Heart right ventricle (tissue), 16 donors: ENCODE measurements at regions not wholly inside any gene's neighbourhood (a gene's known extent, or its start where the extent isn't known, plus 50 kb on each side); places are given as distances from the start of the nearest gene placed in this dataset.
A peak's percentile ranks its signal among the peaks of the same experiment; 100 is the strongest.

Experiments
- ATAC-seq, 8 donors: fragments of 200-7000 bp; cut with Tn5 transposase; one replicate each; pipeline ENCODE4 v1.9.1; 2020; ENCODE audit warnings: mild to moderate bottlenecking in 8 of 8, moderate library complexity in 8 of 8, moderate number of reproducible peaks in 1 of 8
- DNase-seq, 2 donors: peaks; one replicate each; pipeline ENCODE4 v3.0.0-alpha.2; 2020
- H3K27ac ChIP-seq, 10 donors: fragments of 200-600 bp; sonication (generic) in 2 of 10; one replicate each; pipeline versions ENCODE4 v1.5.0 to v1.8.0; 2020 to 2022; ENCODE audit warnings: mild to moderate bottlenecking in 3 of 10
- H3K27me3 ChIP-seq, 7 donors: fragments of 200-600 bp; one replicate each; pipeline ENCODE4 v1.8.0; 2021 to 2022; ENCODE audit warnings: mild to moderate bottlenecking in 2 of 7
- H3K36me3 ChIP-seq, 9 donors: fragments of 200-600 bp; sonication (generic) in 1 of 9; one replicate each; pipeline versions ENCODE4 v1.5.0 to v1.8.0; 2020 to 2022; ENCODE audit warnings: mild to moderate bottlenecking in 2 of 9
- H3K4me1 ChIP-seq, 9 donors: fragments of 200-600 bp; sonication (generic) in 1 of 9; one replicate each; pipeline versions ENCODE4 v1.5.0 to v1.8.0; 2020 to 2022; ENCODE audit warnings: mild to moderate bottlenecking in 4 of 9
- H3K4me3 ChIP-seq, 10 donors: fragments of 200-600 bp; sonication (generic) in 2 of 10; one replicate each; pipeline versions ENCODE4 v1.5.0 to v1.8.0; 2020 to 2022; ENCODE audit warnings: mild to moderate bottlenecking in 7 of 10, moderate library complexity in 2 of 10
- H3K9me3 ChIP-seq, 11 donors: fragments of 200-600 bp in 10 of 11; sonication (generic) in 2 of 11; one replicate each; pipeline versions ENCODE4 v1.5.0 to v1.8.0; 2013 to 2022; ENCODE audit warnings: mild to moderate bottlenecking in 2 of 11, control low read depth in 1 of 11, moderate library complexity in 1 of 11
- WGBS, 2 donors: extraction: QIAGEN DNeasy Blood & Tissue Kit; methylation state at CpG; one replicate each; pipeline ENCODE4 v1.1.7; 2013; ENCODE audit warnings: inconsistent platforms in 1 of 2; 5-methylcytosine and 5-hydroxymethylcytosine counted together
- intact Hi-C, 10 donors: fragments of 100-400 bp; cut with DNase I; formaldehyde crosslinking; loops; one replicate each; pipeline versions ENCODE4 v1.11.1 to v1.14.2; 2022
- TF ChIP-seq, protein P1 (sequence below), 9 donors: fragments of 200-600 bp; sonication (generic) in 2 of 9; IDR thresholded peaks; one replicate each; pipeline versions ENCODE4 v1.5.0 to v1.8.0; 2021 to 2022; ENCODE audit warnings: antibody characterized with exemption in 9 of 9, mild to moderate bottlenecking in 5 of 9, moderate library complexity in 1 of 9
- donor health status: Arrhythmogenic right ventricular cardiomyopathy.
- donor health status: ischemic (EF 13 %, LVEDD 7.1; RV severe dilation, severe dysfunction).
- donor health status: healthy with polysubstance abuse.
- donor health status: DM: no; HTN: yes; CAD: no.
- donor health status: DM: no; HTN: no; CAD: no.
- donor health status: ischemic (EF 25% LVEDD 6.9; RV normal size, moderate dysfunction).
- donor health status: ischemic (EF 25% LVEDD 5.7; RV mildly dilated, moderate dysfunction).
- donor health status: healthy.
- donor health status: DM: yes; HTN: yes; CAD: no.
- donor health status: Ischemic cardiomyopathy.
- donor health status: ischemic (EF 35%, LVEDD 5.7; RV mildly dilated, moderate dysfunction).
- donor health status: nonischemic (EF 11% LVEDD 7.7; RV severe dilation, severe dysfunction).
- donor health status: DM: yes; HTN: yes; CAD: no.
- donor health status: PGD.
- donor health status: ischemic (EF 29% LVEDD 5.4; RV normal size, mild dysfunction).
- donor health status: nonischemic (EF 23%, LVEDD 6.1; RV moderate dilation, normal function).

DNA sequence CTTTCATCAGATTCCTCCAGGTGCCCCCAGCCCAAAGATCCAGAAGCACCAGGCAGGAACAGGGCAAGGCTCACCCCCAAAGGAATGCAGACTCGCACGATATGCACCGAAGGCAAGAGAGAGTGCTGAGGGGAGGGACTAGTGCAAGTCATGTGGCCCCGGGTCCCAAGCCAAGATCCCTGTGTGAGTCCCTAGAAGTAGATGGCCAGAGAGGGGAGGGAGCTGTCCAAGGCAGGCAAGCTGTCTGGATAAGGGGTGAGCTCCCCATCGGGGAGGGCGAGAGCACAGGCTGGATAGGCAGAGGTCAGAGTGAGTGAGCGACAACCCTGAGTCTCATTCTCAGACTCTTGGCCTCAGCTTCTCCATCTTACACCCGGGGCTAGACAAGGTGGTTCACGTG lies 171.5 kb upstream of the LINGO1 start:
- intact Hi-C loops, result no loop called here
- Histone ChIP-seq H3K9me3 (no peaks in the 10 kb centered on the region), H3K27me3 (peaks cover 0 to 7% (median 0%) of the 10 kb centered on the region in 7 donors), H3K4me3 (no peak overlapping the region), H3K4me1 (no peaks in the 10 kb centered on the region), H3K36me3 (no peaks in the 10 kb centered on the region), H3K27ac (no peak overlapping the region)
- TF ChIP-seq, protein P1, sequence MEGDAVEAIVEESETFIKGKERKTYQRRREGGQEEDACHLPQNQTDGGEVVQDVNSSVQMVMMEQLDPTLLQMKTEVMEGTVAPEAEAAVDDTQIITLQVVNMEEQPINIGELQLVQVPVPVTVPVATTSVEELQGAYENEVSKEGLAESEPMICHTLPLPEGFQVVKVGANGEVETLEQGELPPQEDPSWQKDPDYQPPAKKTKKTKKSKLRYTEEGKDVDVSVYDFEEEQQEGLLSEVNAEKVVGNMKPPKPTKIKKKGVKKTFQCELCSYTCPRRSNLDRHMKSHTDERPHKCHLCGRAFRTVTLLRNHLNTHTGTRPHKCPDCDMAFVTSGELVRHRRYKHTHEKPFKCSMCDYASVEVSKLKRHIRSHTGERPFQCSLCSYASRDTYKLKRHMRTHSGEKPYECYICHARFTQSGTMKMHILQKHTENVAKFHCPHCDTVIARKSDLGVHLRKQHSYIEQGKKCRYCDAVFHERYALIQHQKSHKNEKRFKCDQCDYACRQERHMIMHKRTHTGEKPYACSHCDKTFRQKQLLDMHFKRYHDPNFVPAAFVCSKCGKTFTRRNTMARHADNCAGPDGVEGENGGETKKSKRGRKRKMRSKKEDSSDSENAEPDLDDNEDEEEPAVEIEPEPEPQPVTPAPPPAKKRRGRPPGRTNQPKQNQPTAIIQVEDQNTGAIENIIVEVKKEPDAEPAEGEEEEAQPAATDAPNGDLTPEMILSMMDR (IDR thresholded peaks at IDR 0.05), result no peak
- peak in 1 of 2 donors; percentile 16 for DNase-seq
- peak in 7 of 8 donors; percentile 39 to 78 (median 51) for ATAC-seq
- WGBS, 2 donors, result 56 to 60% methylated on average over 9 of the region's 9 CpGs

DNA sequence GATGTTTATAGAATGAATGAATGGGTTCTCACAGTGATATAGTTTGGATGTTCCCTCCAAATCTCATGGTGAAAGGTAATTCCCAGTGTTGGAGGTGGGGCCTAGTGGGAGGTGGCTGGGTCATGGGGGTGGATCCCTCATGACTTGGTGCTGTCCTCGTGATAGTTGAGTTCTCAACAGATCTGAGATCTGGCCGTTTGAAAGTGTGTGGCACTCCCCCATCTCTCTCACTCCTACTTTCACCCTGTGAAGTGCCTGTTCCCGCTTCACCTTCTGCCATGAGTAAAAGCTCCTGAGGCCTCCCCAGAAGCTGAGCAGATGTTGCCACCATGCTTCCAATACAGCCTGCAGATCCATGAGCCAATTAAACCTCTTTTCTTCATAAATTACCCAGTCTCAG lies 170.8 kb upstream of the LINGO1 start:
- H3K4me3 ChIP-seq, result no peak overlapping the region
- no peak for ATAC-seq
- H3K9me3 ChIP-seq, result no peaks in the 10 kb centered on the region
- TF ChIP-seq, protein P1 (IDR thresholded peaks at IDR 0.05), result no peak
- DNase-seq, result no peak
- H3K4me1 ChIP-seq, result no peaks in the 10 kb centered on the region
- H3K36me3 ChIP-seq, result no peaks in the 10 kb centered on the region
- peaks cover 0 to 6% (median 0%) of the 10 kb centered on the region in 7 donors for H3K27me3 ChIP-seq
- WGBS, 2 donors, result 70 to 73% methylated on average over 3 of the region's 3 CpGs
- intact Hi-C loops, result no loop called here
- no peak overlapping the region for H3K27ac ChIP-seq

DNA sequence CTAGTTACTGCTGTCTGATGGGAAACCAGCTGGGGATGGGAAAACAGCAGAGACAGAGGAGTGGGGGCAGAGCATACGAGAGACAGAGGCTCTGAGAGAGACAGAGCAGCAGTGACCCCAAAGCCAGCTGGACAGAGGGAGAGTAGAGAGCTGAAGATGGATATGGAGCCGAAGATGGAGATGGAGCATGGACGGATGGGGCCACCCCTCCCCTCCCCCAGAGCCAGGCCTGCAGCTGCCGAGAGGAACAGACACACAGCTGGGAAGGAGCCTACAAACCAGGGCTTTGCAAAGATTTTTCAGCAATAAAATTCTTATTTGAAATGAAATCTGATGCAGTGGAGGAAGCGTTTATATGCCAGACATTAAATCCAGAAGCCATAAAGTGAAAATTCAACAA lies 167.6 kb upstream of the LINGO1 start:
- ATAC-seq (no peak), DNase-seq (no peak)
- intact Hi-C loops, result no loop called here
- 66 to 71% methylated on average over 5 of the region's 5 CpGs for WGBS, 2 donors
- H3K36me3 ChIP-seq, result no peaks in the 10 kb centered on the region
- H3K27me3 ChIP-seq, result peaks cover 0 to 20% (median 0%) of the 10 kb centered on the region in 7 donors
- TF ChIP-seq, protein P1 (IDR thresholded peaks at IDR 0.05), result no peak
- no peaks in the 10 kb centered on the region for H3K4me1 ChIP-seq
- H3K4me3 ChIP-seq, result no peak overlapping the region
- H3K9me3 ChIP-seq, result no peaks in the 10 kb centered on the region
- H3K27ac ChIP-seq, result no peak overlapping the region

DNA sequence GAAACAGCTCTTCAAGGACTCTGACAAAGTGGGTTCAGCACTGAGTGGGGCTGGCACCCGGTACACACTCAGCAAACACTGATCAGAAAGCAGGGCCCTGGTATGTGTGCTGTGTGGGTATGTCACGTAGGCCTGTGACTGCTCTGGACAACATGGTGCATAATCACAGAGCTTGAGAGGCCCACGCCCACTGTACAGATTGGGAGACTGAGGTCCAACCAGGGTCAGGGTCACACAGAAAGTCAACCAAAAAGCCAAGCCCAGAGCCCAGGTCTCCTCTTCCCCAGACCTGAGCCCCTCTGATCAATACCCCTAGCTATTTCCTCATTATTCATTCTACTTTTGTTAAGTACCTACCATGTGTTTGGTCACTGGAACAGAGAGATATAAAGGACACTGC lies 166.1 kb upstream of the LINGO1 start:
- intact Hi-C loops, result no loop called here

More for the DNA sequence above, 166.1 kb upstream of the LINGO1 start:
- DNase-seq (no peak), ATAC-seq (no peak)
- H3K36me3 ChIP-seq, result no peaks in the 10 kb centered on the region
- no peaks in the 10 kb centered on the region for H3K4me1 ChIP-seq
- H3K27me3 ChIP-seq, result peaks cover 0 to 21% (median 0%) of the 10 kb centered on the region in 7 donors
- no peak overlapping the region for H3K4me3 ChIP-seq
- TF ChIP-seq, protein P1 (IDR thresholded peaks at IDR 0.05), result no peak
- no peak overlapping the region for H3K27ac ChIP-seq
- 90 to 93% methylated on average over 3 of the region's 3 CpGs for WGBS, 2 donors
- H3K9me3 ChIP-seq, result no peaks in the 10 kb centered on the region
